GM12892 (cell line): ENCODE measurements at regions not wholly inside any gene's neighbourhood (a gene's known extent, or its start where the extent isn't known, plus 50 kb on each side); places are given as distances from the start of the nearest gene placed in this dataset.

Experiments used
- DNase-seq: peaks from one replicate; pipeline ENCODE4 v3.0.0; 2011; ENCODE audit not compliant: insufficient read length
- FAIRE-seq: peaks from 2 replicates; lab custom pipeline; 2011; peaks lifted over from hg19 to GRCh38; lab: Jason Lieb, UNC
- POLR2A ChIP-seq: IDR thresholded peaks from 2 replicates; pipeline ENCODE4 v1.6.1; 2011; ENCODE audit warnings: low read depth, low read length, control low read depth
- POLR2AphosphoS5 ChIP-seq: IDR thresholded peaks from 2 replicates; pipeline ENCODE4 v1.6.1; 2011; ENCODE audit warnings: low read depth, low read length, control low read depth
- TAF1 ChIP-seq: IDR thresholded peaks from 2 replicates; pipeline ENCODE4 v1.6.1; 2011; ENCODE audit warnings: low read depth, mild to moderate bottlenecking, control low read depth, low read length, borderline replicate concordance

- TF ChIP-seq POLR2AphosphoS5 (no peak), POLR2A (no peak), TAF1 (no peak)
- FAIRE-seq (no peak), DNase-seq (no peak)
Observed at GRCh38 chr3:176078906-176079305, 1118.4 kb downstream of the TBL1XR1 start.

- no peak for TF ChIP-seq TAF1
- TF ChIP-seq POLR2A, result no peak
- no peak for TF ChIP-seq POLR2AphosphoS5
- FAIRE-seq (no peak), DNase-seq (no peak)
Observed at GRCh38 chr3:176075491-176075890, 1121.8 kb downstream of the TBL1XR1 start.

- no peak for TF ChIP-seq TAF1
- no peak for TF ChIP-seq POLR2AphosphoS5
- no peak for TF ChIP-seq POLR2A
- DNase-seq, result no peak
- no peak for FAIRE-seq
Observed at GRCh38 chr3:176075046-176075445, 1122.2 kb downstream of the TBL1XR1 start.

GRCh38 chr3:176074096-176074495, 1123.2 kb downstream of the TBL1XR1 start:
- TF ChIP-seq POLR2AphosphoS5 (no peak), POLR2A (no peak), TAF1 (no peak)
- FAIRE-seq, result no peak
- no peak for DNase-seq

GRCh38 chr3:176071943-176072342, 1125.3 kb downstream of the TBL1XR1 start:
- FAIRE-seq (no peak), DNase-seq (no peak)
- no peak for TF ChIP-seq TAF1
- TF ChIP-seq POLR2A, result no peak
- TF ChIP-seq POLR2AphosphoS5, result no peak

GRCh38 chr3:176068750-176069149, 1128.5 kb downstream of the TBL1XR1 start:
- DNase-seq (no peak), FAIRE-seq (no peak)
- no peak for TF ChIP-seq TAF1
- no peak for TF ChIP-seq POLR2AphosphoS5
- TF ChIP-seq POLR2A, result no peak

- no peak for TF ChIP-seq POLR2AphosphoS5
- no peak for TF ChIP-seq POLR2A
- TF ChIP-seq TAF1, result no peak
- FAIRE-seq, result no peak
- DNase-seq, result no peak
Observed at GRCh38 chr3:176058856-176059255, 1138.4 kb downstream of the TBL1XR1 start.

- TF ChIP-seq POLR2AphosphoS5 (no peak), POLR2A (no peak), TAF1 (no peak)
- DNase-seq, result no peak
- FAIRE-seq, result no peak
Observed at GRCh38 chr3:176055836-176056235, 1141.4 kb downstream of the TBL1XR1 start.

- FAIRE-seq, result no peak
- TF ChIP-seq TAF1, result no peak
- no peak for TF ChIP-seq POLR2A
- no peak for TF ChIP-seq POLR2AphosphoS5
- DNase-seq, result no peak
Observed at GRCh38 chr3:176051766-176052165, 1145.5 kb downstream of the TBL1XR1 start.

GRCh38 chr3:176046703-176047102, 1150.6 kb downstream of the TBL1XR1 start:
- DNase-seq, result no peak
- no peak for FAIRE-seq
- TF ChIP-seq POLR2A (no peak), TAF1 (no peak), POLR2AphosphoS5 (no peak)

- FAIRE-seq (no peak), DNase-seq (no peak)
- TF ChIP-seq TAF1 (no peak), POLR2AphosphoS5 (no peak), POLR2A (no peak)
Observed at GRCh38 chr3:176041812-176042211, 1155.5 kb downstream of the TBL1XR1 start.

- TF ChIP-seq POLR2A, result no peak
- TF ChIP-seq TAF1, result no peak
- no peak for TF ChIP-seq POLR2AphosphoS5
- FAIRE-seq, result no peak
- DNase-seq, result no peak
Observed at GRCh38 chr3:176041185-176041584, 1156.1 kb downstream of the TBL1XR1 start.
